HG03097 (cell line): ENCODE measurements at regions not wholly inside any gene's neighbourhood (a gene's known extent, or its start where the extent isn't known, plus 50 kb on each side); places are given as distances from the start of the nearest gene placed in this dataset.

Experiments
- ATAC-seq: cut with Tn5 transposase; IDR thresholded peaks from one replicate; pipeline ENCODE4 v1.9.1; 2021; ENCODE audit not compliant: unreplicated experiment, low FRiP score

GRCh38 chr22:17269224-17269606, 50.0 kb upstream of the ADA2 start:
- ATAC-seq = no peak
